OCI-LY1 (cell line): ENCODE measurements at regions not wholly inside any gene's neighbourhood (a gene's known extent, or its start where the extent isn't known, plus 50 kb on each side); places are given as distances from the start of the nearest gene placed in this dataset.

Experiments
- H2AFZ ChIP-seq: fragments of 200-600 bp; sonication (generic), shearing (Covaris generic); 2 replicates; pipeline ENCODE4 v1.6.0; 2014; ENCODE audit warnings: antibody characterized with exemption, mild to moderate bottlenecking, low read length
- H3F3A ChIP-seq: fragments of 200-600 bp; sonication (generic), shearing (Covaris generic); 2 replicates; pipeline ENCODE4 v1.6.0; 2014; ENCODE audit warnings: mild to moderate bottlenecking, antibody characterized with exemption, low read length, moderate library complexity; ENCODE audit not compliant: insufficient read depth
- H3K27ac ChIP-seq: fragments of 200-600 bp; sonication (generic); 2 replicates; pipeline ENCODE4 v1.5.1; 2014; ENCODE audit warnings: low read length, mixed run types, mild to moderate bottlenecking, low read depth; ENCODE audit not compliant: poor library complexity, severe bottlenecking
- H3K27me3 ChIP-seq: fragments of 200-600 bp; sonication (generic); 2 replicates; pipeline ENCODE4 v1.6.0; 2014; ENCODE audit warnings: antibody characterized with exemption, mild to moderate bottlenecking, low read length, moderate library complexity; ENCODE audit not compliant: insufficient read depth
- H3K36me3 ChIP-seq: fragments of 200-600 bp; sonication (generic); 2 replicates; pipeline ENCODE4 v1.6.1; 2014; ENCODE audit warnings: mild to moderate bottlenecking, antibody characterized with exemption, low read length, moderate library complexity, mixed read lengths; ENCODE audit not compliant: insufficient read depth
- H3K4me1 ChIP-seq: fragments of 200-600 bp; sonication (generic); 2 replicates; pipeline ENCODE4 v1.5.1; 2014; ENCODE audit warnings: mild to moderate bottlenecking, low read length, moderate library complexity; ENCODE audit not compliant: insufficient read depth, severe bottlenecking
- H3K4me2 ChIP-seq: fragments of 200-600 bp; sonication (generic), shearing (Covaris generic); 2 replicates; pipeline ENCODE4 v1.6.1; 2014; ENCODE audit warnings: low read length
- H3K4me3 ChIP-seq: fragments of 200-600 bp; sonication (generic); 2 replicates; pipeline ENCODE4 v1.5.1; 2014; ENCODE audit warnings: low read length, low read depth, mild to moderate bottlenecking, mixed read lengths; ENCODE audit not compliant: poor library complexity, severe bottlenecking
- H3K79me2 ChIP-seq: fragments of 200-600 bp; shearing (Covaris generic); 2 replicates; pipeline ENCODE4 v1.6.1; 2016; ENCODE audit warnings: mixed run types, low read length, mixed read lengths; ENCODE audit not compliant: insufficient read depth
- H3K9ac ChIP-seq: fragments of 200-600 bp; sonication (generic), shearing (Covaris generic); 2 replicates; pipeline ENCODE4 v1.6.1; 2014; ENCODE audit warnings: mild to moderate bottlenecking, low read length, mixed read lengths
- H3K9me2 ChIP-seq: fragments of 200-600 bp; sonication (generic), shearing (Covaris generic); 2 replicates; pipeline ENCODE4 v1.6.1; 2014; ENCODE audit warnings: low read depth, mild to moderate bottlenecking, low read length, mixed read lengths
- H3K9me3 ChIP-seq: fragments of 200-600 bp; shearing (Covaris generic); 2 replicates; pipeline ENCODE4 v1.6.1; 2014; ENCODE audit warnings: low read length, mixed read lengths
- H4K20me1 ChIP-seq: fragments of 200-600 bp; sonication (generic), shearing (Covaris generic); 2 replicates; pipeline ENCODE4 v1.6.0; 2016; ENCODE audit warnings: mild to moderate bottlenecking, low read length; ENCODE audit not compliant: insufficient read depth
- EZH2 ChIP-seq: fragments of 200-600 bp; sonication (generic), shearing (Covaris generic); IDR thresholded peaks from 2 replicates; pipeline ENCODE4 v1.8.0; 2017; ENCODE audit warnings: borderline replicate concordance, mixed run types, mild to moderate bottlenecking, antibody characterized with exemption, low read length, moderate library complexity, mixed read lengths
- TF ChIP-seq, protein P1 (sequence below): fragments of 200-600 bp; sonication (generic), shearing (Covaris generic); IDR thresholded peaks from 2 replicates; pipeline ENCODE4 v1.5.1; 2017; ENCODE audit warnings: mild to moderate bottlenecking, antibody characterized with exemption, low read length, moderate library complexity, mixed read lengths

DNA sequence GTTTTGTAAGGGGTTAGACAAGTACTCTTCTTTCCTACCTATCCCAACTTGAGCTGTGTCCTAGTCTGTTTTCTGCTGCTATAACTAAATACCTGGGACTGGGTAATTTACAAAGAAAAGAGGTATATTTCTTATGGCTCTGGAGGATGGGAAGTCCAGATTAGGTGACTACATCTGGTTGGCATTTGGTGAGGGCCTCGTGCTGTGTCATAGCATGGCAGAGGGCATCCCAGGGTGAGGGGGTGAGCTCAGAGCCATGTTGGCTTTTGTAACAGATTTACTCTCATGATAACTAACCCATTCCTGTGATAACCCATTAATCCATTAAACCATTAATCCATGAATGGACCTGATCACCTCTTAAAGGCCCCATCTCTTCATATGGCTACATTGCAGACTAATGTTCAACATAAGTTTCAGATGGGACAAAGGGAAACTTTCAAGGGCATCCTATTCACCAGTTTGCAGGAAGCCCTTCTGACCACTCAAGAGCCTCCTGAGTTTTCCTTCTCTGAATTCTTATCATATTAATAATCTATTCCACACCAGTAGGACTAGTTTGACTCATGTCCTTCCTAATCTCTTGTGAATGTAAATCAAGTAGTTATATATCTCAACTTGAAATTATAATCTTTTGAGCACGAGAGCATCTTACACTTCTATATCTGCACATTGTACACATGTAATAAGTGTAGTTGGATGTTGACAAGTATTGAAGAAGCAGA is 185.7 kb upstream of the ZPLD1 start:
- H2AFZ ChIP-seq: no peak overlapping the region
- TF ChIP-seq, protein P1, sequence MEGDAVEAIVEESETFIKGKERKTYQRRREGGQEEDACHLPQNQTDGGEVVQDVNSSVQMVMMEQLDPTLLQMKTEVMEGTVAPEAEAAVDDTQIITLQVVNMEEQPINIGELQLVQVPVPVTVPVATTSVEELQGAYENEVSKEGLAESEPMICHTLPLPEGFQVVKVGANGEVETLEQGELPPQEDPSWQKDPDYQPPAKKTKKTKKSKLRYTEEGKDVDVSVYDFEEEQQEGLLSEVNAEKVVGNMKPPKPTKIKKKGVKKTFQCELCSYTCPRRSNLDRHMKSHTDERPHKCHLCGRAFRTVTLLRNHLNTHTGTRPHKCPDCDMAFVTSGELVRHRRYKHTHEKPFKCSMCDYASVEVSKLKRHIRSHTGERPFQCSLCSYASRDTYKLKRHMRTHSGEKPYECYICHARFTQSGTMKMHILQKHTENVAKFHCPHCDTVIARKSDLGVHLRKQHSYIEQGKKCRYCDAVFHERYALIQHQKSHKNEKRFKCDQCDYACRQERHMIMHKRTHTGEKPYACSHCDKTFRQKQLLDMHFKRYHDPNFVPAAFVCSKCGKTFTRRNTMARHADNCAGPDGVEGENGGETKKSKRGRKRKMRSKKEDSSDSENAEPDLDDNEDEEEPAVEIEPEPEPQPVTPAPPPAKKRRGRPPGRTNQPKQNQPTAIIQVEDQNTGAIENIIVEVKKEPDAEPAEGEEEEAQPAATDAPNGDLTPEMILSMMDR: no peak
- no peak for TF ChIP-seq EZH2
- H3K27ac ChIP-seq: no peak overlapping the region
- no peaks in the 10 kb centered on the region for H3K79me2 ChIP-seq
- H3K9ac ChIP-seq: no peak overlapping the region
- H3K9me2 ChIP-seq: no peaks in the 10 kb centered on the region
- H3K4me3 ChIP-seq: no peak overlapping the region
- H3K9me3 ChIP-seq: no peaks in the 10 kb centered on the region
- no peak overlapping the region for H3K4me2 ChIP-seq
- no peaks in the 10 kb centered on the region for H4K20me1 ChIP-seq
- no peaks in the 10 kb centered on the region for H3F3A ChIP-seq
- no peaks in the 10 kb centered on the region for H3K4me1 ChIP-seq
- H3K27me3 ChIP-seq: no peaks in the 10 kb centered on the region
- no peaks in the 10 kb centered on the region for H3K36me3 ChIP-seq

DNA sequence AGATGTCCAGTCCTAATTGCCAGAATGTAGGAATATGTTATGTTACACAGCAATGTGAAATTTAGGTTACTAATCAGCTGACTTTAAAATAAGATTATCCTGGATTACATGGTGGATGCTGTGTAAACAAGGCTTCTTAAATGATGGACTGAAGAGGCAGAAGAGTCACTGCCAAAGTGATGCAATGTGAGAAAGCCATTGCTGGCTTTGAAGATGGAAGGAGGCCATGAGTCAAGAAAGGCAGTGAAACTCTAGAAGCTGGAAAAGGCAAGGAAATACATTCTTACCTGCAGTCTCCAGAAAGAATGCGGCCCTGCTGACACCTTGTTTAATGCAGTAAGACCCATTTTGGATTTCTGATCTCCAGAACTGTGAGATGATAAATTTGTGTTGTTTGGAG is 179.1 kb upstream of the ZPLD1 start:
- H3K27me3 ChIP-seq: no peaks in the 10 kb centered on the region
- no peaks in the 10 kb centered on the region for H3K4me1 ChIP-seq
- no peak overlapping the region for H3K27ac ChIP-seq
- H3K9me2 ChIP-seq: no peaks in the 10 kb centered on the region
- H3K79me2 ChIP-seq: no peaks in the 10 kb centered on the region
- TF ChIP-seq, protein P1: no peak
- no peak for TF ChIP-seq EZH2
- H4K20me1 ChIP-seq: no peaks in the 10 kb centered on the region
- H2AFZ ChIP-seq: no peak overlapping the region
- H3F3A ChIP-seq: no peaks in the 10 kb centered on the region
- no peak overlapping the region for H3K9ac ChIP-seq
- no peak overlapping the region for H3K4me2 ChIP-seq
- H3K9me3 ChIP-seq: no peaks in the 10 kb centered on the region
- H3K36me3 ChIP-seq: no peaks in the 10 kb centered on the region
- no peak overlapping the region for H3K4me3 ChIP-seq

DNA sequence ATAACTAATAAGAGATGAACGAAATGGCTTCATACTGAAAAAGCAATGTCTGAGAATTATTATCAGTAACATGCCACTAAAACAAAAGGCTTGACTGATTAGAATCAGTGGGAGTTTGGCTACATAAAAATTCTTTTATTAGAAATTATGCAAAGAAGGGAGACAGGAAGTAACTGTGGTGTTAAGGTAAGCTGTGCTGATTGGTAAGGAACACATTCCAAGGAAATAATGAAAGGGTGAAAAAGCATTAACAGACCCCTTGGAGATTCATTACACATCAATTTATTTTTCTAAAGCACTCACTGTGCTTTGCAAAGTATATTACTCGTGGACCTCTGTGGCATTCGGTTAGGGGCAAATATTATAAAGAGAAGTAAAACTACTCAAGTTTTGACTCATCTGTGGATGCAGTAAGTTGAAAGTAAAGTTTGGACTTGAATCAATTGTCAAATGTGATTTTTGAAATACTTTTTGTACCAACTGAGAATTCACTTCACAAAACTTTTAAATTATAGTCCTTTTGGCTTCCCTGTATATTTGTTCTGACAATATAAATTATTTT is 176.1 kb upstream of the ZPLD1 start:
- H3K4me1 ChIP-seq: no peaks in the 10 kb centered on the region
- H3K27ac ChIP-seq: no peak overlapping the region
- H3F3A ChIP-seq: no peaks in the 10 kb centered on the region
- no peaks in the 10 kb centered on the region for H3K27me3 ChIP-seq
- no peak overlapping the region for H2AFZ ChIP-seq
- H3K36me3 ChIP-seq: no peaks in the 10 kb centered on the region
- H3K9ac ChIP-seq: no peak overlapping the region
- no peaks in the 10 kb centered on the region for H3K79me2 ChIP-seq
- H3K9me2 ChIP-seq: no peaks in the 10 kb centered on the region
- H3K4me3 ChIP-seq: no peak overlapping the region
- H3K4me2 ChIP-seq: no peak overlapping the region
- no peaks in the 10 kb centered on the region for H3K9me3 ChIP-seq
- no peaks in the 10 kb centered on the region for H4K20me1 ChIP-seq
- TF ChIP-seq, protein P1: no peak
- TF ChIP-seq EZH2: no peak
